ENCODE measurements at regions not wholly inside any gene's neighbourhood (a gene's known extent, or its start where the extent isn't known, plus 50 kb on each side); places are given as distances from the start of the nearest gene placed in this dataset.

GRCh38 chr18:77572537-77572936, 322.9 kb downstream of the GALR1 start:
- no peak for DNase-seq (ENCODE audit: low read depth)

DNA sequence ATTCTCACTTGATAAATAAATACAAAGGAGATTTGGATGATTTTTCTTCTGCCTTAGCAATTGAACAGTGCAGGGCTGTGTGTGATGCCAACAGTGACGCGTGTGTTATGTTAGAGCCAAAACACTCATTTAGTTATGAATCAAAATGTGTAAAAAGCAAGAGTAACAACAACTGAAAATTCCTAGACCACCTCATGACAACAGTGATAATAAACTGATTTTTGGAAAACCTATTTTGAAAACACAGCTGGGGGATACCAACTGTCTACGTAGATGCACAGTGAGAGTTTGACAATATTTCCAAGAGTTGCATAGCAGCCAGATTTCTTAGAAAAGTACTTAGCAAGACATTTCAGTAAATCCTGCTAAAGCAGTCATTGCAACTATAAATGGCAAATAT, 323.9 kb downstream of the GALR1 start:
- DNase-seq (ENCODE audit: low read depth), result no peak

GRCh38 chr18:77590943-77591515, 341.4 kb downstream of the GALR1 start:
- DNase-seq (ENCODE audit: low read depth), result no peak

DNA sequence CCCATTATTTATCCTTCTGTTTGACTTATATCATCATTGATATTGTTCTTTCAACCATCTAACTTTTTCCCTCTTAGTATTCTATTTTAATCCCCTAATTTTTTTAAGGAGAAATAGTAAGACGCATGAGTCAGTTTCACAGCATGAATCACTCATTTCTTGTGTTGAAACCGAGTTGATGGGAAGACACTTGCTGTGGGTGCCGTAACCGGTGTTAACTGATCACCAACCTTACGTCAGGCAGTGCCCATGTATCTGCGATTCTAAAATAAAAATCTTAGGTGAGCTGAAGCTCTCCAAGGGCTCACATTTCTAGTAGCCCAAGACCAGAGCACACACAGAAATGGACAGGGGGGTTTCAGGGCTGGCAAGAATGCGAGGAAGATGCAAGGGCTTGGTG, 348.1 kb downstream of the GALR1 start:
- no peak for DNase-seq (ENCODE audit: low read depth)

DNA sequence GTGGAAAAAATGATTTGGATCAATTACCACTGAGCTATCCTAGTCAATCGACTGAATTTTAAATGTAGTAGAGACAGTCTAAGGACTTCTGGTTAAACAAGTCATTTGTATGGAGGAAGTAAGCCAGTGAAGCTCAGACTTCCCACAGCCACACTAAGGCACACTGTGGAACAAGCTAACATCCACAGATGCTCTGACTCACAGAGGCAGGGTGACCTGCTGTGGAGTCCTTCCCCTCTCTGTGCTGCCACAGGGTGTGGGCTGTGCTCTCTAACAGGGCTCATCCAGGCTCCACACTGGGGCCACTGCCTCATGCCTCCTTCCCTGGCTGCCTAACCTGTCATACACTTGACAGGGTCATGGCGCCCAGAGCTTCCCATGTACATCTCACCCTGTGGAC, 351.0 kb downstream of the GALR1 start:
- no peak for DNase-seq (ENCODE audit: low read depth)

GRCh38 chr18:77601567-77601966, 351.9 kb downstream of the GALR1 start:
- no peak for DNase-seq (ENCODE audit: low read depth)

DNA sequence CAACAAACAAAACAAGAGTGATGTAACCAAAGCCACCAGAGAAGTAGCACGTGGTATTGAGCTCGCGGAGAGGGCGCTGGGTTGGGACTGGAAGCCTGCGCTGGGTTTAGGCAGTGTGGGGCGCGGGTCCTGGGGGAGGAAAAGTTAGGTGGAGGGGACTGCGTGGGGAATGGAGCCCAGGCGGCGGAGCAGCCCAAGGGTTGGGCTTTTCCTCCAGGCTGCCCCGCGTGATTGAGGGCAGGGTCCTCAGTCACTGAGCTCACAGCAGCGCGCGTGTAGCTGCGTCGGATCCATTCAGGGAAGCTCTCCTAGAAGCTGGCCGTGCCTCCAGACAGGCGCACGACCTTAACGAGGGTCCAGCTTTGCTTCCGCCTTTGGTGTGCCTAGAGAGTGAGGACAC, 357.4 kb downstream of the GALR1 start:
- no peak for DNase-seq (ENCODE audit: low read depth)

DNA sequence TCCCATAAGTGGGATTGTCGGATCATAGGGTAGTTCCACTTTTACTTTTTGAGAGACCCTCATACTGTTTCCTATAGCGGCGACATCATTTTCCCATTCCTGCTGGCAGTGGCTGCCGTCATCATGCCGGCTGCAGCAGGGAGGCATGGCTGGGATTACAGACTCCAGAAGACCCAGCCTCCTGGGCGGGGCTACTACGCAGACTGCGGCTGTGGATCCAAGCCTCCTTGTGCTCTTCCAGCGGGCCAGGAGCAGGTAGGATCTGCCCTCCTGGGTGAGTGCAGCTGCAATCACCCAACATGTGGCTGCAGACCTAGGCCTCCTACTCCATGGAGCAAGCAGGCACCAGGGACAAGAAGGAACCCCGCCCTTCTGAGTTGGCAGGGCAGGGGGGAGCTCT, 359.2 kb downstream of the GALR1 start:
- no peak for DNase-seq (ENCODE audit: low read depth)

DNA sequence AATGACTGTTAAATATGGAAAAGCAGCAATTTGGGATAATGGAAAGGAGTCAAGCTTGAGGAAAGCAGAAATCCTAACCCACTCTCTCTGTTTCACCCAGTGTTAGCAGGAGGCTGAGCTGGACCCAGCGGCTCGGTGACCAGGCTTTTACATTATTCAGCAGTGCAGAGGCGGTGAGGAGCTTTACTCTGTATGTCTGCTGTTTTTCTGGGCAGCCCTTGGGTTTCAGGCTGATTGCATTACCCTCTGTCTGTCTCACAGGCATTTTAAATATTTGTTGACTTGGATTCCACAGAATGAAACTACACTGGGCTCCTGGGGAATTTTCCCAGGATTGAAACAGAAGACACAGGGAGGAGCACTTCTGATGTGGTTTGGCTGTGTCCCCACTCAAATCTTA, 368.0 kb downstream of the GALR1 start:
- no peak for DNase-seq (ENCODE audit: low read depth)

GRCh38 chr18:77619525-77619924, 369.9 kb downstream of the GALR1 start:
- no peak for DNase-seq (ENCODE audit: low read depth)

GRCh38 chr18:77622009-77622692, 372.5 kb downstream of the GALR1 start:
- no peak for DNase-seq (ENCODE audit: low read depth)

GRCh38 chr18:77632758-77633157, 383.1 kb downstream of the GALR1 start:
- DNase-seq (ENCODE audit: low read depth), result no peak

- DNase-seq (ENCODE audit: low read depth), result no peak
These were observed 384.8 kb downstream of the GALR1 start for GRCh38 chr18:77634494-77634893.

DNA sequence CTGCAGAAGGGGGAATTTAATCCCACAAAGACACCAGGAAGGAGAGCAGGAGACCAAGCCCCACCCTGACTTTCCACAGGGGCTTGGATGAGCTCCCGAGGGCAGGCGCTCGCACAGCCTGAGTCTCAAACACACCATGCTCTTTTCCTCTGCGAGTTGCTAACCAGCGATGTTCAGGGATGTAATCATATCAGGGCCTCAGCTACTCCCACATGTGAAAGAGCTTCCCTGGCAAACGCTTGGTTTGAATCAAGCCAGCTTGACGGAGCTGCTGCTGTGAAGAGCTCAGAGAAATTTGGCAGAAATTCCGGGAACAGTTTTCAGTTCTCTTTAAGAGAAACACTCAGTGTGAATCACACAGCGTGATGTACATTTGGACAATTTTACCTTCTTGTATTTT, 385.8 kb downstream of the GALR1 start:
- DNase-seq (ENCODE audit: low read depth), result no peak

DNA sequence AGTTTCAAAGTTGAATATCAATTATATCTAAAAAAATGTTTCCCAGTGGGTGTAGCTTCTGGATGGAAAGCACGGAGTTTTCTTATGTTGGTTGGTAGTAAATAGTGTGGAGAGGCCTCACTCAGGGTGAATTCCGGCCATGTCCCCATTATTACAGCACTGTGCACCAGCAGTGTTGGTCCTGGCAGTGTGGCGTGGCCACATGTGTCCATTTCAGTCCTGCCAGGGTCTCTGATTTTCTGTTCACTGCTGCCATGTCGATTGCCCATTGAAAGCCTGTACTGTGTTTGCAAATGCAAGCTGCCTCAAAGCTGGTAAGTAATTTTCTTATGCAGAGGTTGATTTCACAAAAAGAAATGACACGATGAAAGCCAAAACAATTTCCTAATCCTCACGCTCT, 386.2 kb downstream of the GALR1 start:
- no peak for DNase-seq (ENCODE audit: low read depth)

DNA sequence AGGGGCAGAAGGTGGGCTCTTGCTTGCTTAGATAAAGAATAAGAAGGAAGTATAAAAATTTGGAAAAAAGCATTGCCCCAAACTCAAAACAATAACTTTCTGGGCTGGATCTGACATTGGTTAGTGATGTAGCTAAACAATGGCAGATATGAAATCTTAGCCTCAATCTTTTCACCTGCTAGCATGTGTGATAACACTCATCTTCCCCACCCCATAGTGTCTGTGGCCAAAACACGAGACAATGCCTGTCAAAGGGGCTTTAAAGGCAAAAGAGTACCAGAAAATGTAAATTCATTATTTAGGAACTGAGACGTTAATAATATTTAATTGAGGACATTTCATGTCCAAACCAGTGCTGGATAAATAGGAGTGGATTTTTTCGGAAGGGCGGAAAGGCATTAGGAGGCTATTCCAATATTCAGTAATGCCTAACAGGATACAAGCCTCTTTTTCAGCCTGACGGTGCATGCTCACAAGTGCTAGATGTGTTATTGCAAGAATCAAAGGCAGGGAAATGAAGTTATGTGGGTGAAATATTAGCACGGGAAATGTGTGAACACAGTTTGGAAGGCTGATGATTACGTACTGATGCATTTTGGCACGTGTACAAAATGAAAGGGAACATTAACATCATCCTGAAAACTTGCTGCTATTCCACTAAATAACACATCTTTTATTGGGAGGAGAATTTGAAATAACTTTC, 395.7 kb downstream of the GALR1 start:
- DNase-seq (ENCODE audit: low read depth), result no peak

- DNase-seq (ENCODE audit: low read depth), result no peak
These were observed 397.8 kb downstream of the GALR1 start for GRCh38 chr18:77647472-77647871.

GRCh38 chr18:77648411-77648810, 398.8 kb downstream of the GALR1 start:
- no peak for DNase-seq (ENCODE audit: low read depth)

DNA sequence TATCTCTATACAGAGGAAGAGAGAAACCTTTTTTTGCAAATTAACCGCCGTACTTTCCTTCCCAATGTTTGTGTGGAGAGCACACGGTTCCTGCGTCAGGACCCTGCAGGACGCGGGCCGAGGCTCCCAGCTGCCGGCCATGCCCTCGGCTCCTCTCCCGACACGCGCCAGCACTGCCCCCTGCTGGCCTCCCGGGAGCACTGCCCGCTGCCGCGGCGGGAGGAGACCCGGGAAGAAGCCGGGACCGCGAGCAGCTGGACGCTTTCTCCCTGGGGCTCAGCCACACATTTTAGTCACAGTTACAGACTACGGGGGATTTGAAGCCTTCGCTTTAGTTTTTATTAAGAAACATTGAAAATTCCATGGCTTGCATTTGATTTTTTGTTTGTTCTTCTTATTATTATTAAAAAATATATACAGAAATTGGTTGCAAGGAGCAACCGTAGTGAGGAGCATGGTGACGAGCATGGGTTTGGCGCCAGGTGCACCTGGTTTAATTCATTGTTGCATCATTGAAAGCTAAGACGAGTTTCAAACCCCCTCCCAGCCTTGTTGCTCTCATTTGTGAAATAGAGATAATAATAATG, 401.2 kb downstream of the GALR1 start:
- DNase-seq (ENCODE audit: low read depth), result peak; percentile 1

DNA sequence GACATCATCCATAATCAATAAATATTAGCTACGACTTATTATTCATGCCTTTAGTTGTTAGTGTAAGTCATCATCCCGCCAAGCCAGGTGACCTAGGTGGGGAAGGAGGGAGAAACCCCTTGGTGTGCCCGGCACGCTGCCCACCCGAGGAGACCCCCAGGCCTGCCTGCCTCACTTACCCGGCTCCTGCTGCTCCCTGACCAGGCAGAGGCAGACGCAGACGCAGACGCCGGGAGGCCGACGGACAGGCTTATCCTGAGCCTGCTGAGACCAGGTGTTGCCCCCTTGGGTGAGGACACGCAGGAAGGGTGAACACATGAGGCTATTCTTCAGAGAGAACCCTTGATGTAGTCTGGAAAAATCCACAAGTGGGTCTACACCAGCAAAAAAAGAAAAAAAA, 401.8 kb downstream of the GALR1 start:
- DNase-seq (ENCODE audit: low read depth), result no peak

DNA sequence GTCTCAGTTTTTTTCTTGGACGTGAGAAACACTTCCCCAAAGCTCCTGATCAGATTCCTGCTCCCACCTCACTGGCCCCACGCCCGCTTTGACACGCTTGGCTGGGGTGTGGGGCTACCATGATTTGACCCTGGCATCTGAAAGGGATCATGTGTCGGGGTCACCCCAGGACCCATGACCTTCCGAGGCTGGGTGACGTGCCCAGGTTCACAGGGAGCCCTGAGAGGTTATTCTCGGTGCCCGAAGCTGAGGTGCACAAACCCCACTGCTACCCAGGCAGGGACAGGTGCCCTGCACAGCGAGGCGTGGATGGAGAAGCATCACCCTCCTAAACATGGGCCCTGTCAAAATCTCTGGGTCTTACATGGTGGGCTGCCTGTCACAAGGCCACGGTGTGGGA, 404.1 kb downstream of the GALR1 start:
- no peak for DNase-seq (ENCODE audit: low read depth)

- no peak for DNase-seq (ENCODE audit: low read depth)
These were observed 404.7 kb downstream of the GALR1 start for GRCh38 chr18:77654302-77654701.

GRCh38 chr18:77657651-77658298, 408.1 kb downstream of the GALR1 start:
- DNase-seq (ENCODE audit: low read depth), result no peak
